22Rv1 (cell line): ENCODE measurements at regions not wholly inside any gene's neighbourhood (a gene's known extent, or its start where the extent isn't known, plus 50 kb on each side); places are given as distances from the start of the nearest gene placed in this dataset.

Experiments
- CTCF ChIP-seq: fragments of 450-650 bp; IDR thresholded peaks from 2 replicates; pipeline ENCODE4 v1.5.1; 2017; ENCODE audit warnings: mild to moderate bottlenecking
- ZFX ChIP-seq: fragments of 450-650 bp; IDR thresholded peaks from 2 replicates; pipeline ENCODE4 v1.6.1; 2017; ENCODE audit warnings: antibody characterized with exemption, borderline replicate concordance

- TF ChIP-seq CTCF (no peak), ZFX (no peak)
Observed at GRCh38 chr18:78682716-78683115, 296.9 kb upstream of the SALL3 start.
